Endothelial cell of umbilical vein (primary cell): ENCODE measurements at regions not wholly inside any gene's neighbourhood (a gene's known extent, or its start where the extent isn't known, plus 50 kb on each side); places are given as distances from the start of the nearest gene placed in this dataset.

Source experiments
- BruUV-seq: library from RNA; stranded (reverse); fragments of 400-500 nt; replicated peaks from 2 replicates; lab custom pipeline; 2021; lab: Mats Ljungman, UMichigan
- CTCF ChIA-PET: fragments of 300-600, 350-600 bp; sonication (Branson Sonifier 250); formaldehyde crosslinking; loops from one replicate; lab custom pipeline; 2021; ENCODE audit warnings: antibody characterized with exemption, inconsistent platforms; lab: Charles Lee
- POLR2A ChIA-PET: fragments of 300-600, 350-600 bp; sonication (Branson Sonifier 250); formaldehyde crosslinking; loops from one replicate; lab custom pipeline; 2021; ENCODE audit warnings: antibody characterized with exemption, inconsistent platforms; lab: Charles Lee
- DNase-seq: peaks from one replicate; pipeline ENCODE4 v3.0.0-alpha.2; 2011; ENCODE audit warnings: low read depth, low spot score
- FAIRE-seq: peaks from 2 replicates; lab custom pipeline; 2011; peaks lifted over from hg19 to GRCh38; lab: Jason Lieb, UNC
- H2AFZ ChIP-seq: 2 replicates; pipeline ENCODE4 v1.6.0; 2012; ENCODE audit warnings: low read depth, low read length, control low read depth, inconsistent platforms
- H3K27ac ChIP-seq: 2 replicates; pipeline ENCODE4 v1.5.1; 2011; ENCODE audit warnings: low read depth, mild to moderate bottlenecking, control low read depth, low read length, moderate library complexity; ENCODE audit not compliant: insufficient read depth
- H3K27me3 ChIP-seq, 2 experiments: 2 replicates each; pipeline versions ENCODE4 v1.6.0 to v1.6.1; 2011; ENCODE audit warnings: low read length in 2 of 2, mixed read lengths in 1 of 2; ENCODE audit not compliant: control insufficient read depth in 2 of 2, insufficient read depth in 2 of 2
- H3K36me3 ChIP-seq, 2 experiments: 2 replicates in 1 of 2; 3 replicates in 1 of 2; pipeline ENCODE4 v1.5.1; 2011; ENCODE audit warnings: low read length in 2 of 2, mild to moderate bottlenecking in 1 of 2, moderate library complexity in 1 of 2; ENCODE audit not compliant: control insufficient read depth in 2 of 2, insufficient read depth in 2 of 2; ENCODE audit errors: extremely low read depth in 1 of 2
- H3K4me1 ChIP-seq: 3 replicates; pipeline ENCODE4 v1.5.1; 2011; ENCODE audit warnings: mild to moderate bottlenecking, low read length; ENCODE audit not compliant: control insufficient read depth, insufficient read depth; ENCODE audit errors: extremely low read depth
- H3K4me2 ChIP-seq: 2 replicates; pipeline ENCODE4 v1.6.1; 2011; ENCODE audit warnings: low read length, control low read depth, mixed read lengths; ENCODE audit not compliant: insufficient read depth
- H3K4me3 ChIP-seq, 3 experiments: fragments of 200-600 bp in 1 of 3; sonication (generic), shearing (Covaris generic) in 1 of 3; replicated peaks in 1 of 3; 2 replicates each; pipeline ENCODE4 v1.5.1; 2011 to 2016; ENCODE audit warnings: control low read depth in 3 of 3, low read length in 3 of 3, mild to moderate bottlenecking in 2 of 3, inconsistent platforms in 1 of 3, low read depth in 1 of 3, moderate library complexity in 1 of 3; ENCODE audit not compliant: insufficient read depth in 1 of 3
- H3K79me2 ChIP-seq: 2 replicates; pipeline ENCODE4 v1.6.0; 2012; ENCODE audit warnings: low read length, inconsistent platforms; ENCODE audit not compliant: control insufficient read depth, insufficient read depth
- H3K9ac ChIP-seq: replicated peaks from 2 replicates; pipeline ENCODE3; 2011; ENCODE audit warnings: low read length, control low read depth; ENCODE audit not compliant: insufficient read depth; ENCODE audit errors: extremely low read depth
- H3K9me1 ChIP-seq: replicated peaks from 3 replicates; pipeline ENCODE4 v1.6.0; 2011; ENCODE audit warnings: mild to moderate bottlenecking, low read length; ENCODE audit not compliant: control insufficient read depth, insufficient read depth; ENCODE audit errors: extremely low read depth
- H3K9me3 ChIP-seq: replicated peaks from 2 replicates; pipeline ENCODE4 v1.5.1; 2012; ENCODE audit warnings: low read length, inconsistent platforms; ENCODE audit not compliant: control insufficient read depth, insufficient read depth
- H4K20me1 ChIP-seq: replicated peaks from 2 replicates; pipeline ENCODE3; 2011; ENCODE audit warnings: mild to moderate bottlenecking, low read length; ENCODE audit not compliant: control insufficient read depth, insufficient read depth; ENCODE audit errors: extremely low read depth
- EZH2 ChIP-seq: IDR thresholded peaks from 2 replicates; pipeline ENCODE4 v1.6.1; 2012; ENCODE audit warnings: borderline replicate concordance, low read depth, mild to moderate bottlenecking, moderate library complexity, low read length, inconsistent platforms; ENCODE audit not compliant: severe bottlenecking
- FOS ChIP-seq: IDR thresholded peaks from 2 replicates; pipeline ENCODE4 v1.6.1; 2011; ENCODE audit warnings: mild to moderate bottlenecking, low read length, moderate library complexity, borderline replicate concordance; ENCODE audit not compliant: insufficient read depth
- GATA2 ChIP-seq: IDR thresholded peaks from 2 replicates; pipeline ENCODE4 v1.7.0; 2011; ENCODE audit warnings: low read depth, mild to moderate bottlenecking, moderate library complexity, mixed read lengths, low read length; ENCODE audit not compliant: insufficient read length, insufficient read depth
- JUN ChIP-seq: IDR thresholded peaks from 2 replicates; pipeline ENCODE4 v1.6.1; 2011; ENCODE audit warnings: borderline replicate concordance, low read depth; ENCODE audit not compliant: insufficient read length, insufficient read depth
- MAX ChIP-seq: IDR thresholded peaks from 2 replicates; pipeline ENCODE4 v1.6.1; 2011; ENCODE audit not compliant: insufficient read depth, insufficient read length
- POLR2AphosphoS5 ChIP-seq: IDR thresholded peaks from 2 replicates; pipeline ENCODE4 v1.6.1; 2012; ENCODE audit warnings: low read depth, mild to moderate bottlenecking, control low read depth, low read length, moderate library complexity; ENCODE audit not compliant: insufficient read depth
- dilution Hi-C: fragments of 300-500 bp; cut with MboI; formaldehyde crosslinking; loops from one replicate; pipeline ENCODE4 v1.15.0; 2019; ENCODE audit warnings: low sequenced_read_pairs; ENCODE audit not compliant: extremely low pct_ligation_motif_present
- intact Hi-C: fragments of 100-400 bp; cut with micrococcal nuclease; formaldehyde crosslinking; loops from one replicate; pipeline ENCODE4 v1.10.0; 2022
- TF ChIP-seq, protein P1 (sequence below), 2 donors: IDR thresholded peaks; 1 replicate in 1 of 2; 2 replicates in 1 of 2; pipeline ENCODE4 v1.5.1; 2011; ENCODE audit warnings: low read length in 2 of 2, mild to moderate bottlenecking in 2 of 2, moderate library complexity in 2 of 2, control low read depth in 1 of 2, inconsistent platforms in 1 of 2, low read depth in 1 of 2; ENCODE audit not compliant: insufficient read depth in 1 of 2; ENCODE audit errors: extremely low read depth in 1 of 2

- dilution Hi-C loops (no loop called here), intact Hi-C loops (no loop called here)
- DNase-seq (no peak), FAIRE-seq (no peak)
- Histone ChIP-seq H4K20me1 (no peaks in the 10 kb centered on the region), H3K27ac (no peak overlapping the region), H3K9me1 (no peaks in the 10 kb centered on the region), H3K79me2 (no peaks in the 10 kb centered on the region), H3K27me3 (no peaks in the 10 kb centered on the region), H3K9ac (no peak overlapping the region), H3K9me3 (no peaks in the 10 kb centered on the region), H3K4me2 (no peak overlapping the region), H3K36me3 (no peaks in the 10 kb centered on the region), H3K4me3 (no peak overlapping the region), H2AFZ (no peak overlapping the region), H3K4me1 (no peaks in the 10 kb centered on the region)
- TF ChIP-seq FOS (no peak), EZH2 (no peak), JUN (no peak), POLR2AphosphoS5 (no peak), GATA2 (no peak), MAX (no peak)
- TF ChIP-seq, protein P1, sequence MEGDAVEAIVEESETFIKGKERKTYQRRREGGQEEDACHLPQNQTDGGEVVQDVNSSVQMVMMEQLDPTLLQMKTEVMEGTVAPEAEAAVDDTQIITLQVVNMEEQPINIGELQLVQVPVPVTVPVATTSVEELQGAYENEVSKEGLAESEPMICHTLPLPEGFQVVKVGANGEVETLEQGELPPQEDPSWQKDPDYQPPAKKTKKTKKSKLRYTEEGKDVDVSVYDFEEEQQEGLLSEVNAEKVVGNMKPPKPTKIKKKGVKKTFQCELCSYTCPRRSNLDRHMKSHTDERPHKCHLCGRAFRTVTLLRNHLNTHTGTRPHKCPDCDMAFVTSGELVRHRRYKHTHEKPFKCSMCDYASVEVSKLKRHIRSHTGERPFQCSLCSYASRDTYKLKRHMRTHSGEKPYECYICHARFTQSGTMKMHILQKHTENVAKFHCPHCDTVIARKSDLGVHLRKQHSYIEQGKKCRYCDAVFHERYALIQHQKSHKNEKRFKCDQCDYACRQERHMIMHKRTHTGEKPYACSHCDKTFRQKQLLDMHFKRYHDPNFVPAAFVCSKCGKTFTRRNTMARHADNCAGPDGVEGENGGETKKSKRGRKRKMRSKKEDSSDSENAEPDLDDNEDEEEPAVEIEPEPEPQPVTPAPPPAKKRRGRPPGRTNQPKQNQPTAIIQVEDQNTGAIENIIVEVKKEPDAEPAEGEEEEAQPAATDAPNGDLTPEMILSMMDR (IDR thresholded peaks at IDR 0.05; ENCODE audit: extremely low read depth in 1 of 2, insufficient read depth in 1 of 2, low read depth in 1 of 2, low read length in 2 of 2) = no peak
- ChIA-PET CTCF (no interaction called here), POLR2A (no interaction called here)
- BruUV-seq = no TSS peak
Observed at GRCh38 chr2:236396818-236397350, 132.7 kb upstream of the ASB18 start.
